ENCODE measurements at regions not wholly inside any gene's neighbourhood (a gene's known extent, or its start where the extent isn't known, plus 50 kb on each side); places are given as distances from the start of the nearest gene placed in this dataset.

DNA sequence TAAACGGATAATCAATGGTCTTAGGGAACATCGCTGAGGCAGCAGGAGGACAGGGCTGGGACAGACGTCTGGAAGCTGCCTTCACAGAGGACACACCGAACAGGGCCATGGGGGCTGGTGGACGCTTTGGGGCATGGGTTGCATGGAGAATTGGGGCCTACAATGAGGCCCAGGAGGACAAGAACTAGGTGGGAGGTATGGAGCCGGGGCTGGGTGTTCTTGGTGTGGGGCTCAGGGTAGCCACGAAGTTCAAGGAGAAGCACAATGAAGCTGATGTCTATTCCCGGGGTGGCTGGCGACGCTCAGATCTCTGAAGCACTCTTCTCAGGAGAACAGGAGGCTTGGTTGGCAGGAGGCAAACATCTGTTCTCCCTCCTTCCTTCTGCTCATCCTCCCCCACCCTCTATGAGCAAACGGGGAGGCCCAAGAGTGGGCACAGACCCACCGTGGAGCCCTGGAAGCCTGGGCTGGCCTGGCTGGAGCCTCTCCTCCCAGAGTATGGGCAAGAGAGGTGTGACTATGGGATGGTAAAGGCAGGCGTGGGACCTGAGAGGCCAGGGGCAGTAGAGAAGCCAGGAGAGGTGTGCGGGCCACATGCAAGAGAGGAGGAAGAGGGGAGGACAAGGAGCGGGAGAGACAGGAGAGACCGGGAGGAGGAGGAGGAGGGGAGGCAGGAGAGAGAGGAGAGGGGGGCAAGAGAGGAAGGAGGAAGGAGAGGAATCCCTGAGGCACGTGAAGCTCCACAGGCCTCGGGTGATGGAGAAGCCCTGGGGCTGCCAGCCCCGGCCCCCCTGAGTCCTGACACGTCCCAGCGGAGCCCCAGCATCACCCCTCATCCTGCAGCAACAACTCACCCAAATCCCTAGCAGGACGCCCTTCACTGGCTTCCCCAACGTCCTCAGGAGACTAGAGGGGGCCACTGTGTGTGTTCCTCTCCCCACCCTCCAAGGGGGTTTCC is 159.1 kb downstream of the OLFM1 start:
- no peak for FAIRE-seq
- ChIA-PET POLR2A (no interaction called here), CTCF (interaction anchor here (1.7 kb wide), 1 partner anchor 160 kb away, joined by 5 read pairs; the partner anchor contains the start of gene OLFM1)
- DNase-seq (ENCODE audit: low read depth in 1 of 2, low spot score in 1 of 2): no peak
- ATAC-seq: no peak
- Histone ChIP-seq H3K4me1 (no peaks in the 10 kb centered on the region), H3K4me2 (no peak overlapping the region), H3K27ac (no peak overlapping the region), H3K4me3 (no peak overlapping the region), H3K9me3 (no peaks in the 10 kb centered on the region)
- TF ChIP-seq, protein P1, sequence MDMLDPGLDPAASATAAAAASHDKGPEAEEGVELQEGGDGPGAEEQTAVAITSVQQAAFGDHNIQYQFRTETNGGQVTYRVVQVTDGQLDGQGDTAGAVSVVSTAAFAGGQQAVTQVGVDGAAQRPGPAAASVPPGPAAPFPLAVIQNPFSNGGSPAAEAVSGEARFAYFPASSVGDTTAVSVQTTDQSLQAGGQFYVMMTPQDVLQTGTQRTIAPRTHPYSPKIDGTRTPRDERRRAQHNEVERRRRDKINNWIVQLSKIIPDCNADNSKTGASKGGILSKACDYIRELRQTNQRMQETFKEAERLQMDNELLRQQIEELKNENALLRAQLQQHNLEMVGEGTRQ (IDR thresholded peaks at IDR 0.05): no peak
- 48% methylated on average over 22 of the region's 23 CpGs for WGBS (ENCODE audit: missing lambda C conversion rate)

DNA sequence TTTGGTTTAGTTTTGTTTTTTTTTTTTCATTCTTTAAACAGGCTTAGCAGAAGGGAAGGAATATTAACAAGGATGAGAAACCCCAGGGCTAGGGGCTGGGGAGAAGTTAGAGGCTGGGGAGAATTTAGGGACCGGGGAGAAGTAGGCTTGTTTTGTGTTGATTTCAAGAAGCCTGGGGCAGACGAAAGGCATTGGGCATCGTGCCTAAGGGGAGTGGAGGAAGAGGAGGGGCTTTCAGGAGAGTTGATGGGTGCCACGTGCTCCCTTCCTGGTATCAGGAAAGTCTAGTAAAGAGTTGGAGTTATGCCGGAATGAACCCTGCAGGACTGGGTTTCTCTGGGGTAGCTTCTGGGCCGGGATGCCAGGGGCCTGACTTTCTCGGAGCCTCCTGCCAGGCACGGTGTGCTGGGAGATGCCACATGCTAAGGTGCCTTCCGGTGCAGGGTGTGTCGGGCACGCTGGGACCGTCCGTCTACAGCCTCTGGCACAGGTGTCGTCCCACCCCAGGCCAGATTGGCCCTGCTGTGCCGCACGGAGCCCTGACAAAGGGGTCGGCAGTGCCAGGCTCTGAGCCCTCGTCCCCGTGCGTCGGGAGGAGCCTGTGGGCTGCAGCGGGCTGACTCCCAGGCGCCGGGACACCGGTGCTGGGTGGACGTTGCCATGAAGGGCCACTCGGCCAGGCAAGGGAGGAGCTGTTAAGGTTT is 159.9 kb downstream of the OLFM1 start:
- TF ChIP-seq EHF (CRISPR knock-in tag; IDR thresholded peaks at IDR 0.05): no peak
- TF ChIP-seq POLR2AphosphoS2 (conservative IDR thresholded peaks at IDR 0.05; ENCODE audit: low read length): no peak
- TF ChIP-seq JUN (IDR thresholded peaks at IDR 0.05): no peak
- TF ChIP-seq CHD2 (IDR thresholded peaks at IDR 0.05; ENCODE audit: low read length, partially characterized antibody): no peak
- TF ChIP-seq RNF2 (IDR thresholded peaks at IDR 0.05; ENCODE audit: borderline replicate concordance, low read depth): no peak
- TF ChIP-seq, protein P2, sequence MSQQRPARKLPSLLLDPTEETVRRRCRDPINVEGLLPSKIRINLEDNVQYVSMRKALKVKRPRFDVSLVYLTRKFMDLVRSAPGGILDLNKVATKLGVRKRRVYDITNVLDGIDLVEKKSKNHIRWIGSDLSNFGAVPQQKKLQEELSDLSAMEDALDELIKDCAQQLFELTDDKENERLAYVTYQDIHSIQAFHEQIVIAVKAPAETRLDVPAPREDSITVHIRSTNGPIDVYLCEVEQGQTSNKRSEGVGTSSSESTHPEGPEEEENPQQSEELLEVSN (IDR thresholded peaks at IDR 0.05; ENCODE audit: borderline replicate concordance, low read depth): no peak
- TF ChIP-seq HOXA7 (CRISPR knock-in tag; IDR thresholded peaks at IDR 0.05): no peak
- no peak for TF ChIP-seq FOXS1 (CRISPR knock-in tag; IDR thresholded peaks at IDR 0.05)
- TF ChIP-seq, protein P3, sequence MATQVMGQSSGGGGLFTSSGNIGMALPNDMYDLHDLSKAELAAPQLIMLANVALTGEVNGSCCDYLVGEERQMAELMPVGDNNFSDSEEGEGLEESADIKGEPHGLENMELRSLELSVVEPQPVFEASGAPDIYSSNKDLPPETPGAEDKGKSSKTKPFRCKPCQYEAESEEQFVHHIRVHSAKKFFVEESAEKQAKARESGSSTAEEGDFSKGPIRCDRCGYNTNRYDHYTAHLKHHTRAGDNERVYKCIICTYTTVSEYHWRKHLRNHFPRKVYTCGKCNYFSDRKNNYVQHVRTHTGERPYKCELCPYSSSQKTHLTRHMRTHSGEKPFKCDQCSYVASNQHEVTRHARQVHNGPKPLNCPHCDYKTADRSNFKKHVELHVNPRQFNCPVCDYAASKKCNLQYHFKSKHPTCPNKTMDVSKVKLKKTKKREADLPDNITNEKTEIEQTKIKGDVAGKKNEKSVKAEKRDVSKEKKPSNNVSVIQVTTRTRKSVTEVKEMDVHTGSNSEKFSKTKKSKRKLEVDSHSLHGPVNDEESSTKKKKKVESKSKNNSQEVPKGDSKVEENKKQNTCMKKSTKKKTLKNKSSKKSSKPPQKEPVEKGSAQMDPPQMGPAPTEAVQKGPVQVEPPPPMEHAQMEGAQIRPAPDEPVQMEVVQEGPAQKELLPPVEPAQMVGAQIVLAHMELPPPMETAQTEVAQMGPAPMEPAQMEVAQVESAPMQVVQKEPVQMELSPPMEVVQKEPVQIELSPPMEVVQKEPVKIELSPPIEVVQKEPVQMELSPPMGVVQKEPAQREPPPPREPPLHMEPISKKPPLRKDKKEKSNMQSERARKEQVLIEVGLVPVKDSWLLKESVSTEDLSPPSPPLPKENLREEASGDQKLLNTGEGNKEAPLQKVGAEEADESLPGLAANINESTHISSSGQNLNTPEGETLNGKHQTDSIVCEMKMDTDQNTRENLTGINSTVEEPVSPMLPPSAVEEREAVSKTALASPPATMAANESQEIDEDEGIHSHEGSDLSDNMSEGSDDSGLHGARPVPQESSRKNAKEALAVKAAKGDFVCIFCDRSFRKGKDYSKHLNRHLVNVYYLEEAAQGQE (IDR thresholded peaks at IDR 0.05): no peak
- TF ChIP-seq, protein P4, sequence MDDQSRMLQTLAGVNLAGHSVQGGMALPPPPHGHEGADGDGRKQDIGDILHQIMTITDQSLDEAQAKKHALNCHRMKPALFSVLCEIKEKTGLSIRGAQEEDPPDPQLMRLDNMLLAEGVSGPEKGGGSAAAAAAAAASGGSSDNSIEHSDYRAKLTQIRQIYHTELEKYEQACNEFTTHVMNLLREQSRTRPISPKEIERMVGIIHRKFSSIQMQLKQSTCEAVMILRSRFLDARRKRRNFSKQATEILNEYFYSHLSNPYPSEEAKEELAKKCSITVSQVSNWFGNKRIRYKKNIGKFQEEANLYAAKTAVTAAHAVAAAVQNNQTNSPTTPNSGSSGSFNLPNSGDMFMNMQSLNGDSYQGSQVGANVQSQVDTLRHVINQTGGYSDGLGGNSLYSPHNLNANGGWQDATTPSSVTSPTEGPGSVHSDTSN (IDR thresholded peaks at IDR 0.05): no peak
- no peak for TF ChIP-seq RFX5 (IDR thresholded peaks at IDR 0.05)
- TF ChIP-seq, protein P5, sequence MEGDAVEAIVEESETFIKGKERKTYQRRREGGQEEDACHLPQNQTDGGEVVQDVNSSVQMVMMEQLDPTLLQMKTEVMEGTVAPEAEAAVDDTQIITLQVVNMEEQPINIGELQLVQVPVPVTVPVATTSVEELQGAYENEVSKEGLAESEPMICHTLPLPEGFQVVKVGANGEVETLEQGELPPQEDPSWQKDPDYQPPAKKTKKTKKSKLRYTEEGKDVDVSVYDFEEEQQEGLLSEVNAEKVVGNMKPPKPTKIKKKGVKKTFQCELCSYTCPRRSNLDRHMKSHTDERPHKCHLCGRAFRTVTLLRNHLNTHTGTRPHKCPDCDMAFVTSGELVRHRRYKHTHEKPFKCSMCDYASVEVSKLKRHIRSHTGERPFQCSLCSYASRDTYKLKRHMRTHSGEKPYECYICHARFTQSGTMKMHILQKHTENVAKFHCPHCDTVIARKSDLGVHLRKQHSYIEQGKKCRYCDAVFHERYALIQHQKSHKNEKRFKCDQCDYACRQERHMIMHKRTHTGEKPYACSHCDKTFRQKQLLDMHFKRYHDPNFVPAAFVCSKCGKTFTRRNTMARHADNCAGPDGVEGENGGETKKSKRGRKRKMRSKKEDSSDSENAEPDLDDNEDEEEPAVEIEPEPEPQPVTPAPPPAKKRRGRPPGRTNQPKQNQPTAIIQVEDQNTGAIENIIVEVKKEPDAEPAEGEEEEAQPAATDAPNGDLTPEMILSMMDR (IDR thresholded peaks at IDR 0.05): no peak
- TF ChIP-seq ZSCAN20 (CRISPR knock-in tag; IDR thresholded peaks at IDR 0.05): no peak
- no peak for TF ChIP-seq CHD4 (IDR thresholded peaks at IDR 0.05; ENCODE audit: borderline replicate concordance)
- no peak for TF ChIP-seq TFCP2L1 (CRISPR knock-in tag; IDR thresholded peaks at IDR 0.05)
- no peak for TF ChIP-seq EP300 (IDR thresholded peaks at IDR 0.05)
- no peak for TF ChIP-seq HEYL (CRISPR knock-in tag; IDR thresholded peaks at IDR 0.05)
- no peak for TF ChIP-seq MAFK (IDR thresholded peaks at IDR 0.05; ENCODE audit: partially characterized antibody)
- no peak for TF ChIP-seq BHLHE40 (IDR thresholded peaks at IDR 0.05; ENCODE audit: low read depth, low read length)
- TF ChIP-seq HOXB5 (CRISPR knock-in tag; IDR thresholded peaks at IDR 0.05): no peak
- ATAC-seq (no peak), DNase-seq (ENCODE audit: low read depth in 1 of 2, low spot score in 1 of 2) (no peak), FAIRE-seq (no peak)
- CTCF ChIA-PET: no interaction called here
- no peak overlapping the region for H3K4me2 ChIP-seq
- H3K9me3 ChIP-seq: no peaks in the 10 kb centered on the region
- POLR2A ChIA-PET: no interaction called here
- 58% methylated on average over 12 of the region's 27 CpGs for WGBS (ENCODE audit: missing lambda C conversion rate)
- no peaks in the 10 kb centered on the region for H3K4me1 ChIP-seq
- no peak overlapping the region for H3K4me3 ChIP-seq
- no peak overlapping the region for H3K27ac ChIP-seq

Data from A549 (cell line).